Left lung (tissue), 4 donors: ENCODE measurements at regions not wholly inside any gene's neighbourhood (a gene's known extent, or its start where the extent isn't known, plus 50 kb on each side); places are given as distances from the start of the nearest gene placed in this dataset.

ENCODE experiments used
- ATAC-seq: fragments of 200-7000 bp; cut with Tn5 transposase; one replicate; pipeline ENCODE4 v1.9.1; 2020; ENCODE audit warnings: moderate library complexity
- DNase-seq, 4 donors: peaks; one replicate each; pipeline ENCODE4 v3.0.0-alpha.2; 2013 to 2020
- H3K27ac ChIP-seq, 2 donors: fragments of 200-600 bp; sonication (generic) in 1 of 2; one replicate each; pipeline versions ENCODE4 v1.5.0 to v1.8.0; 2020 to 2021
- H3K27me3 ChIP-seq, 2 donors: fragments of 200-600 bp; sonication (generic) in 1 of 2; one replicate each; pipeline versions ENCODE4 v1.5.0 to v1.8.0; 2020 to 2021
- H3K36me3 ChIP-seq, 2 donors: fragments of 200-600 bp; sonication (generic) in 1 of 2; one replicate each; pipeline versions ENCODE4 v1.5.0 to v1.8.0; 2020 to 2021
- H3K4me1 ChIP-seq, 2 donors: fragments of 200-600 bp; one replicate each; pipeline ENCODE4 v1.8.0; 2021
- H3K4me3 ChIP-seq, 2 donors: fragments of 200-600 bp; sonication (generic) in 1 of 2; one replicate each; pipeline versions ENCODE4 v1.5.0 to v1.8.0; 2020 to 2021; ENCODE audit warnings: mild to moderate bottlenecking in 1 of 2
- H3K9me3 ChIP-seq, 2 donors: fragments of 200-600 bp; sonication (generic) in 1 of 2; one replicate each; pipeline versions ENCODE4 v1.5.0 to v1.8.0; 2020 to 2021
- intact Hi-C, 2 donors: fragments of 100-400 bp; cut with DNase I; formaldehyde crosslinking; loops; one replicate each; pipeline versions ENCODE4 v1.11.2 to v1.14.2; 2022
- TF ChIP-seq, protein P1 (sequence below), 2 donors: fragments of 200-600 bp; sonication (generic) in 1 of 2; IDR thresholded peaks; one replicate each; pipeline versions ENCODE4 v1.5.0 to v1.8.0; 2021; ENCODE audit warnings: antibody characterized with exemption in 2 of 2
- donor health status: DM: no; HTN: yes; CAD: no.
- donor health status: DM: no; HTN: no; CAD: no.

GRCh38 chr4:126560794-126561193 lies 1072.0 kb upstream of the INTU start:
- H3K36me3 ChIP-seq, result no peaks in the 10 kb centered on the region
- DNase-seq, result no peak
- TF ChIP-seq, protein P1, sequence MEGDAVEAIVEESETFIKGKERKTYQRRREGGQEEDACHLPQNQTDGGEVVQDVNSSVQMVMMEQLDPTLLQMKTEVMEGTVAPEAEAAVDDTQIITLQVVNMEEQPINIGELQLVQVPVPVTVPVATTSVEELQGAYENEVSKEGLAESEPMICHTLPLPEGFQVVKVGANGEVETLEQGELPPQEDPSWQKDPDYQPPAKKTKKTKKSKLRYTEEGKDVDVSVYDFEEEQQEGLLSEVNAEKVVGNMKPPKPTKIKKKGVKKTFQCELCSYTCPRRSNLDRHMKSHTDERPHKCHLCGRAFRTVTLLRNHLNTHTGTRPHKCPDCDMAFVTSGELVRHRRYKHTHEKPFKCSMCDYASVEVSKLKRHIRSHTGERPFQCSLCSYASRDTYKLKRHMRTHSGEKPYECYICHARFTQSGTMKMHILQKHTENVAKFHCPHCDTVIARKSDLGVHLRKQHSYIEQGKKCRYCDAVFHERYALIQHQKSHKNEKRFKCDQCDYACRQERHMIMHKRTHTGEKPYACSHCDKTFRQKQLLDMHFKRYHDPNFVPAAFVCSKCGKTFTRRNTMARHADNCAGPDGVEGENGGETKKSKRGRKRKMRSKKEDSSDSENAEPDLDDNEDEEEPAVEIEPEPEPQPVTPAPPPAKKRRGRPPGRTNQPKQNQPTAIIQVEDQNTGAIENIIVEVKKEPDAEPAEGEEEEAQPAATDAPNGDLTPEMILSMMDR (IDR thresholded peaks at IDR 0.05), result no peak
- intact Hi-C loops, result no loop called here
- no peak overlapping the region for H3K4me3 ChIP-seq
- no peaks in the 10 kb centered on the region for H3K27me3 ChIP-seq
- H3K9me3 ChIP-seq, result peaks cover 0 to 16% of the 10 kb centered on the region in 2 donors
- no peak for ATAC-seq
- H3K4me1 ChIP-seq, result no peaks in the 10 kb centered on the region
- no peak overlapping the region for H3K27ac ChIP-seq

DNA sequence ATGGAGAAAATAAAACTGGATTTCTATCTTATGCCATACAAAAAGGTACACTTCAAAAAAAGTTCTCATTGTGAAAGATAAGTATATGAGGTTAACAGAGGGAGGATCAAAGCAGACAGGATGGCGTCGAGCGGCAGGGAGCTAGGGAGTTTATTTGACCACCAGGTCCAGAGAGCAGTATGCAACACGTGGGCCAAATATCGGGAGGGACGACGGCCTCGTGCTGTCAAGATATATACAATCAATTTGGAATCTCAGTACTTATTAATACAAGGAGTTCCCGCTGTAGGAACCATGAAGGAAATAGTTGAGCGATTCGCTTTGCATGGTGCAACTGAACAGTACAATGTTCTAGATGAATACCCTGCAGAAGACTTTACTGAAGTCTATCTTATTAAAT lies 1069.4 kb upstream of the INTU start:
- DNase-seq (peak in 1 of 4 donors; percentile 31), ATAC-seq (no peak)
- H3K27ac ChIP-seq, result no peak overlapping the region
- no peaks in the 10 kb centered on the region for H3K4me1 ChIP-seq
- no peaks in the 10 kb centered on the region for H3K27me3 ChIP-seq
- TF ChIP-seq, protein P1 (IDR thresholded peaks at IDR 0.05), result no peak
- no peak overlapping the region for H3K4me3 ChIP-seq
- peaks cover 0 to 9% of the 10 kb centered on the region in 2 donors for H3K9me3 ChIP-seq
- intact Hi-C loops, result no loop called here
- H3K36me3 ChIP-seq, result no peaks in the 10 kb centered on the region

- DNase-seq, result no peak
- Histone ChIP-seq H3K4me1 (no peaks in the 10 kb centered on the region), H3K36me3 (no peaks in the 10 kb centered on the region), H3K9me3 (peaks cover 0 to 9% of the 10 kb centered on the region in 2 donors), H3K27me3 (no peaks in the 10 kb centered on the region), H3K27ac (no peak overlapping the region), H3K4me3 (no peak overlapping the region)
- ATAC-seq, result no peak
- TF ChIP-seq, protein P1 (IDR thresholded peaks at IDR 0.05), result no peak
- intact Hi-C loops, result no loop called here
Measured at GRCh38 chr4:126564283-126564854, 1068.4 kb upstream of the INTU start.

GRCh38 chr4:126568652-126569570 lies 1063.8 kb upstream of the INTU start:
- no peak for ATAC-seq
- Histone ChIP-seq H3K4me1 (no peaks in the 10 kb centered on the region), H3K27ac (no peak overlapping the region), H3K27me3 (no peaks in the 10 kb centered on the region), H3K4me3 (no peak overlapping the region), H3K9me3 (no peaks in the 10 kb centered on the region), H3K36me3 (no peaks in the 10 kb centered on the region)
- TF ChIP-seq, protein P1 (IDR thresholded peaks at IDR 0.05), result no peak
- intact Hi-C loops, result no loop called here
- DNase-seq, result peak in 1 of 4 donors; percentile 19

- ATAC-seq (no peak), DNase-seq (no peak)
- H3K36me3 ChIP-seq, result no peaks in the 10 kb centered on the region
- TF ChIP-seq, protein P1 (IDR thresholded peaks at IDR 0.05), result no peak
- H3K4me1 ChIP-seq, result no peaks in the 10 kb centered on the region
- no peak overlapping the region for H3K4me3 ChIP-seq
- H3K9me3 ChIP-seq, result no peaks in the 10 kb centered on the region
- H3K27me3 ChIP-seq, result no peaks in the 10 kb centered on the region
- H3K27ac ChIP-seq, result no peak overlapping the region
- intact Hi-C loops, result no loop called here
Measured at GRCh38 chr4:126572264-126572663, 1060.5 kb upstream of the INTU start.
